HUDEP-2 (cell line): ENCODE measurements at regions not wholly inside any gene's neighbourhood (a gene's known extent, or its start where the extent isn't known, plus 50 kb on each side); places are given as distances from the start of the nearest gene placed in this dataset.

ENCODE experiments used
- DNase-seq, 76 experiments: peaks; one replicate each; lab custom pipeline; 2025; ENCODE audit not compliant: unreplicated experiment in 76 of 76; lab: John Stamatoyannopoulos, UW

- DNase-seq = no peak
Observed at GRCh38 chr3:182243625-182244024, 531.9 kb downstream of the SOX2 start.

GRCh38 chr3:182244222-182244971 lies 532.7 kb downstream of the SOX2 start:
- DNase-seq = no peak

GRCh38 chr3:182245059-182245458 lies 533.3 kb downstream of the SOX2 start:
- no peak for DNase-seq

- DNase-seq = no peak
Observed at GRCh38 chr3:182246870-182247269, 535.1 kb downstream of the SOX2 start.

GRCh38 chr3:182248349-182248880 lies 536.7 kb downstream of the SOX2 start:
- peak in 1 of 76 experiments; percentile 2 for DNase-seq

DNA sequence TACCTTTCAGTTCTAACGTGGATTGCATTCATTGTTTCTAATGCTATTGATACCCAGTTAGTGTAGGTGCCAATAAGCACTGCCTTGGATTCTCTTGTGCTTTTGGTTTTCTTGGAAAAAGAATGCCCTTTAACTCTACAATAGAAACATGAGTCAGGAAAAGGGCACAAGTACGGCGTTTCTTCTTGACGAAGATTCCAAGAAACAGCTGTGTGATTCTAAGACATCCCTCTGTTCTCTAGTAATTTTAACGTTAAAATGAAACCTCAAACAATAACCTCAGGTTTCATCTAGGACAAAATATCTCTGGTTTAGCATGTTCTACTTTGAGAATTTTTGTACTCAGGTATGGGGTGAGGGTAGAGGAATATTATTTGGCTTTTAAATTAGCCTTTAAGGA lies 540.5 kb upstream of the ATP11B start:
- DNase-seq = no peak

- no peak for DNase-seq
Observed at GRCh38 chr3:182255158-182255557, 538.1 kb upstream of the ATP11B start.

DNA sequence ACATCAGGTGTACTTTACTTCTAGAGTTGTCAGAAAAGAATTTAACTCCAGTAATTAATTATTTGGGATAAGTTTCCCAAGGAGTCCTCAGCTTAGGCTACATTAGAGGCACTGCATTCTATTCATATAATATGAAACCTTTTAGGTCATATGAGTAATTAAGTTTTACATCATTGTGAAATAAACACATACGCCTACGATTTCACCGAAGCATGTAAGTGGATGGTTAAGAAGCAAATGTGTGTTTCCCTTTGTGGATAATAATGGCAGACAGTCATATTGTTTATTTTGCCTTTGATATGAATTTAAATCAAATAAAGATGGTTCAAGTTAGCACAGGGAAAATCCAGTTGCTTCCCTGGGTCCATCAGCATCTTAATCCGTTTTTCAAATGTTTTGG lies 535.9 kb upstream of the ATP11B start:
- no peak for DNase-seq

- DNase-seq = peak in 1 of 76 experiments; percentile 12
Observed at GRCh38 chr3:182258538-182259177, 534.6 kb upstream of the ATP11B start.

DNA sequence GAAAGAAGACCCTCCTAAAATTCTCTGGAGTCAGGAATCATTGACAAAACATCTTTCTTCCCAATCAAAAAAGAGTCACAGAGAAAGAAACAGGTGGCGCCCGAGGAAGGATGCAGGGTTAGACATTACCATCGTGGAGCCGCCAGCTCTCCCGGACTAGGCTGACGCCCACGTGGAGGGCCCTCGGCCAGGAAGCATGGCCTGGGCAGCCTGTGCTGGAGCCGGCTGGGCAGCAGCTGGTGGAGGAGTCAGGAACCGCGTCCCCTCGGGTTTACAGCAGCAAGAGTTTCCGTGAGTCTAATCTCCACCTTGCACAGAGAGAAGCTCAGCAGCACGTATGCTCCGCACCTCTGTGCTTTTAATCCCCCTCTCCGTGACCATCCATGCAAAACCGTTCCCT lies 533.7 kb upstream of the ATP11B start:
- DNase-seq = no peak

GRCh38 chr3:182261041-182261440 lies 532.3 kb upstream of the ATP11B start:
- DNase-seq = no peak

DNA sequence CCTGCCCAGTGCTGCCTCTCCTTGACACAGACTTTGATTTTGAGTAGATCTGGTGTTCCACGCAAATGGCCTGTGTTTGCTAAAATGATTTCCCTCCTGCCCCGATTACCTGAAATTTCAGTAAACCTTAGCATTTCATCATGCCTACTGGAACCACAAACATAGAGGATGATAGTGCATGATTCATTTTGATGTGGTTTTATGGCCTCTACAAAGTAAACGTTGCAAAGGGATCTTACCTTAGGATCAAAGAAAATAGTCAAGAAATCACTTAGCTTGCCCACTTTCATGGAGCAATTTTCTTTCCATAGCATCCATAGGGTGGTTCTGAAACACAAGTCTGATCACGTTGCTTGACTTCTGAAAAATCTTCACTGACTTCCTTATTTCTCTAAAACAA lies 524.6 kb upstream of the ATP11B start:
- no peak for DNase-seq

GRCh38 chr3:182276512-182276911 lies 516.8 kb upstream of the ATP11B start:
- DNase-seq = no peak

- DNase-seq = no peak
Observed at GRCh38 chr3:182284793-182285192, 508.5 kb upstream of the ATP11B start.

DNA sequence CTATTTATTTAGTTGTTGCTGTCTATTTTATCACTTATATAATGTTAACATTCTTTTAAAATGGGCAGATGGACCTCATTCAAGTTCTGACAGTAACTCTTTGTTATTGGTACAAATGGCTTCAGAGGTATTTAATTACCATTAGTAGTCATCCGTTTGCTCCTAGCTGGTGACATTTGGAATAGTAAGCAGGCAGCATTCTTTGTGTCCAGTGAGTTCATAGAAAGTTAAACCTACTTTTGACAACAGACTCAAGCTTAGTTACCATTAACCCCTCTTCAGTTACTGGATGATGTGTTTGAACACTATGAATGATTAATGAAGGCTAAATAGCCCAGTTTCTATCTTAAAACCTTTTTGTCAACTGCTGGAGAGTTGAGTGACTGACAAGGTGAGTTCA lies 500.7 kb upstream of the ATP11B start:
- no peak for DNase-seq

- DNase-seq = no peak
Observed at GRCh38 chr3:182294256-182294655, 499.0 kb upstream of the ATP11B start.

GRCh38 chr3:182294696-182295095 lies 498.6 kb upstream of the ATP11B start:
- no peak for DNase-seq

DNA sequence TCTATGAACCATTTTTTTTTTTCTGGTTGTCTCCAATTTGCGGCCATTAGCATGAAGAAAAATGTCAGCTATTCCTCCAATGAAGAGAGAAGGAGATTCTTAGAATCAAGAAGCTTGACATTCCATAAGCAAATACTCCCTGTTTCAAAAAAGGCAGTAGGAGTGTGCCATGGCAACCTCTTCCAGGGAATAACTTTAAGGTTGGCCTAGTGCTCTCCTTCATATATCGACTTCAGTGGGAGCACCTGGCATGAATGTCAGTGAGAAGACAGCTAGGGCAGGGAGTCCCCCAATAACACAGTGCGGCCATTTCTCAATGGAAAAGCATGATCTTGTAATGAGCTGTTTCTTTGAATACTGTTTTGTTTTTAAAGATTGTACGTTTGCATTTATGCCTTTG lies 493.0 kb upstream of the ATP11B start:
- no peak for DNase-seq

- DNase-seq = no peak
Observed at GRCh38 chr3:182303169-182303568, 490.1 kb upstream of the ATP11B start.

GRCh38 chr3:182305881-182306665 lies 487.2 kb upstream of the ATP11B start:
- DNase-seq = no peak

DNA sequence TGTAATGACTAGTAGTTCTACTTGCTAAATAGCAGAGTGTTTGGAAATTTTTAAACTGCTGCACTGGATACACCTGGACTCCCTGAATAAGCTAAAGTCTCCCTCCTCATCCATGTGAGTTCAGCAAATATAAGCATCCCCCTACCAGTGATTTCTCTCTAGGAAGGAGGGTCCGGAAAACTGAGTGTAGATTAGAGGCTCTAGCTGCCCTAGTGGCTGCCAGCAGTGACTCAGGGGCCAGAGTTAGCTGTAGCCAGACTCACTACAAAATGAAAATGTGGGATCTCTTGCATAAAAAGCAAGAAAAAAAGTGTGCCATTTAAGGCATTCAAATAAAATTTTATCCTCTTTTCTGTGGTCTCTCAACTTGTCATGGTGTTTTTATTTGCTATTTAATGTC lies 485.0 kb upstream of the ATP11B start:
- DNase-seq = no peak
